ENCODE measurements at regions not wholly inside any gene's neighbourhood (a gene's known extent, or its start where the extent isn't known, plus 50 kb on each side); places are given as distances from the start of the nearest gene placed in this dataset.

DNA sequence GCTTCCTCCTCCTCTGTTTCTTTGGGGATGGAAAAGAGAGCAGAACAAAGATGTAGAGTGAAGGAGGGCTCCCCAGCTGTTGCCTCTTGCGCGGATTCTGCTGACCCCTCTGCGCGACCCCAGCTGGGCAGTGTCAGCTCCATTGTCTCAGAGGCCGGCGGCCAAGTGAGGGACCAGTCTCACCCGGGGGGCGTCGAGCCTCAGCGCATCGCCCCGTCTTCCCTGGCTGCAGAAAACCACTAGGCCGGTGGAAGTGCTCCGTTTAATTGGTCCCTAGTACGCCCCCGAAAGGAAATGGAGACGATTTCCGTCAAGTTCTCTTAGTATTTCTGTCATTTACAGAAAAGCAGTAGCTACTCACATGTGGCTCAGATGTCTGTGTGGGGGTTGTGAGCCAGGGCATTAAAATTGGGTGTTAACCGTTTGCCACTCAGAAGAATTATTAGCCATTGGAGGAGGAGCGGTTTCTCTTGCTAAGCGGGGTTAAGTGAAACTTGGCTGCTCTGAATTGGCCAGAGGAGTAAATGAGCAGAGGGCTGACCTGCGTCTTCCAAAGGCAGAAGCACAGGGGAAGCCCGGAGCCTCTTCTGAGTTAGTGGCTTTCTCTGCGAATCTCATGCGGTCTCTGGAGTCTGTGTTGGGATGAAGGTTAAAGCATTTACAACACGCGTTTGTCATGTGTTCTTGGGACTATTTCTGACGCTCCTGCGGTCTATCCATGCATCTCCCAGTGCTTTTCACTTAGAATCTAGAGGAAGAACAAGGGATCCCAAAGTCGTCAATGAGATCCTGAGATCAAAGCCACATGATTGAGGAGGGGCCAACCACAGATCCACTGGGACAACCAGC lies 132.8 kb upstream of the MYO16 start:
- H3K4me1 ChIP-seq (ENCODE audit: low read length): no peaks in the 10 kb centered on the region
- H3K4me3 ChIP-seq (ENCODE audit: low read length): no peak overlapping the region
- H3K9ac ChIP-seq (ENCODE audit: low read length): no peak overlapping the region
- no peak overlapping the region for H3K27ac ChIP-seq (ENCODE audit: low read length)
- no peaks in the 10 kb centered on the region for H3K79me2 ChIP-seq (ENCODE audit: low read length)
- no peak overlapping the region for H3K4me2 ChIP-seq (ENCODE audit: low read length)
- H4K20me1 ChIP-seq (ENCODE audit: insufficient read depth, low read length): no peaks in the 10 kb centered on the region
- H3K9me3 ChIP-seq (ENCODE audit: insufficient read depth, low read length): 0 out of 2 replicates have a peak, but pooled peaks cover 6% of the 10 kb centered on the region
- no peaks in the 10 kb centered on the region for H3K36me3 ChIP-seq (replicated peaks; ENCODE audit: low read depth, low read length)
- no peaks in the 10 kb centered on the region for H3K27me3 ChIP-seq (ENCODE audit: low read depth, low read length)
- H2AFZ ChIP-seq (ENCODE audit: low read depth, low read length): no peak overlapping the region
- TF ChIP-seq, protein P1, sequence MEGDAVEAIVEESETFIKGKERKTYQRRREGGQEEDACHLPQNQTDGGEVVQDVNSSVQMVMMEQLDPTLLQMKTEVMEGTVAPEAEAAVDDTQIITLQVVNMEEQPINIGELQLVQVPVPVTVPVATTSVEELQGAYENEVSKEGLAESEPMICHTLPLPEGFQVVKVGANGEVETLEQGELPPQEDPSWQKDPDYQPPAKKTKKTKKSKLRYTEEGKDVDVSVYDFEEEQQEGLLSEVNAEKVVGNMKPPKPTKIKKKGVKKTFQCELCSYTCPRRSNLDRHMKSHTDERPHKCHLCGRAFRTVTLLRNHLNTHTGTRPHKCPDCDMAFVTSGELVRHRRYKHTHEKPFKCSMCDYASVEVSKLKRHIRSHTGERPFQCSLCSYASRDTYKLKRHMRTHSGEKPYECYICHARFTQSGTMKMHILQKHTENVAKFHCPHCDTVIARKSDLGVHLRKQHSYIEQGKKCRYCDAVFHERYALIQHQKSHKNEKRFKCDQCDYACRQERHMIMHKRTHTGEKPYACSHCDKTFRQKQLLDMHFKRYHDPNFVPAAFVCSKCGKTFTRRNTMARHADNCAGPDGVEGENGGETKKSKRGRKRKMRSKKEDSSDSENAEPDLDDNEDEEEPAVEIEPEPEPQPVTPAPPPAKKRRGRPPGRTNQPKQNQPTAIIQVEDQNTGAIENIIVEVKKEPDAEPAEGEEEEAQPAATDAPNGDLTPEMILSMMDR (IDR thresholded peaks at IDR 0.05; ENCODE audit: low read depth, low read length): no peak
- TF ChIP-seq EZH2phosphoT487 (IDR thresholded peaks at IDR 0.05; ENCODE audit: low read depth): no peak

DNA sequence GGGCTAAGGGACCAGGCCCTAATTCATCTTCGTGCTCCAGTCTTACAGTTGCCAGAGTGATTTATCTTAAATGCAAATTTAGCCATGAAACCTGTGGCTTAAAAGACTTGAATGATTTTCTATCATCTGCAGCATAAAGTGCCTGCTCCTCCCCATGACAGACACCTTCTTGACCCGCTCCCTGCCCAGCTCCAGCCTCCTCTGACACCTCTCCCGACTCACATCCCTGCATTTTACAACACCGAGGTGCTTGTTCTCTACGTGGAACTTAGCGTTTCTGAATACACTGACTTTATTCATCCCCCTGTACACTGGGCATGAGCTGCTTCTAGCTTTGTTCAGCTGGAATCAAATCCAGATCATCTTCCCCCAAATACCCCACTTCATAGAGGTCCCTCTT lies 128.7 kb upstream of the MYO16 start:
- Histone ChIP-seq H3K9me3 (ENCODE audit: insufficient read depth, low read length) (no peaks in the 10 kb centered on the region), H3K4me2 (ENCODE audit: low read length) (no peak overlapping the region), H3K27me3 (ENCODE audit: low read depth, low read length) (no peaks in the 10 kb centered on the region), H2AFZ (ENCODE audit: low read depth, low read length) (no peak overlapping the region), H3K79me2 (ENCODE audit: low read length) (no peaks in the 10 kb centered on the region), H4K20me1 (ENCODE audit: insufficient read depth, low read length) (no peaks in the 10 kb centered on the region), H3K27ac (ENCODE audit: low read length) (no peak overlapping the region), H3K9ac (ENCODE audit: low read length) (no peak overlapping the region), H3K4me1 (ENCODE audit: low read length) (no peaks in the 10 kb centered on the region), H3K4me3 (ENCODE audit: low read length) (no peak overlapping the region), H3K36me3 (replicated peaks; ENCODE audit: low read depth, low read length) (no peaks in the 10 kb centered on the region)
- TF ChIP-seq, protein P1 (IDR thresholded peaks at IDR 0.05; ENCODE audit: low read depth, low read length): no peak
- TF ChIP-seq EZH2phosphoT487 (IDR thresholded peaks at IDR 0.05; ENCODE audit: low read depth): no peak

DNA sequence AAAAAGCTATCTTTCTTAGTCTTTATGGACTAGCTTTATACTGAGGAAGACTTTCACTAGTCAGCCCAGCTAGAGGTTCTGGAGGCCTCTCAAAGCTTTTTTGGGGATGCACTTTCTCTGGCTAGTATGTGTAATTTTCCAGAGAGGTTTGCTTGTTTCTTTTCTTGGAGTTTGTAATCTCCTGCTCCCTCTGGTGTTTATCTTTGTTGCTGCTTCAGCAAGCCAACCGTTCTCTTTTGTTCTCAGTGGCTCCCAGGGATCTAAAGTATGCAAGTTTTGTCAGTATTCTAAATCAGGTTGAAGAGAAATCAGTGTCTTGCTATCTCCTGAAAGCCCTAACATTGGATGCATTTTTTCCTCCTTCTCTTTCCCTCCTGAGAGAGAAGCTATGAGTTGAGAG lies 121.1 kb upstream of the MYO16 start:
- TF ChIP-seq, protein P1 (IDR thresholded peaks at IDR 0.05; ENCODE audit: low read depth, low read length): peak; percentile 58
- TF ChIP-seq EZH2phosphoT487 (IDR thresholded peaks at IDR 0.05; ENCODE audit: low read depth): no peak
- Histone ChIP-seq H3K36me3 (replicated peaks; ENCODE audit: low read depth, low read length) (no peaks in the 10 kb centered on the region), H3K4me1 (ENCODE audit: low read length) (no peaks in the 10 kb centered on the region), H3K27ac (ENCODE audit: low read length) (no peak overlapping the region), H3K79me2 (ENCODE audit: low read length) (no peaks in the 10 kb centered on the region), H3K9ac (ENCODE audit: low read length) (no peak overlapping the region), H3K4me3 (ENCODE audit: low read length) (no peak overlapping the region), H3K4me2 (ENCODE audit: low read length) (no peak overlapping the region), H3K27me3 (ENCODE audit: low read depth, low read length) (no peaks in the 10 kb centered on the region), H2AFZ (ENCODE audit: low read depth, low read length) (no peak overlapping the region), H3K9me3 (ENCODE audit: insufficient read depth, low read length) (no peaks in the 10 kb centered on the region), H4K20me1 (ENCODE audit: insufficient read depth, low read length) (no peaks in the 10 kb centered on the region)

DNA sequence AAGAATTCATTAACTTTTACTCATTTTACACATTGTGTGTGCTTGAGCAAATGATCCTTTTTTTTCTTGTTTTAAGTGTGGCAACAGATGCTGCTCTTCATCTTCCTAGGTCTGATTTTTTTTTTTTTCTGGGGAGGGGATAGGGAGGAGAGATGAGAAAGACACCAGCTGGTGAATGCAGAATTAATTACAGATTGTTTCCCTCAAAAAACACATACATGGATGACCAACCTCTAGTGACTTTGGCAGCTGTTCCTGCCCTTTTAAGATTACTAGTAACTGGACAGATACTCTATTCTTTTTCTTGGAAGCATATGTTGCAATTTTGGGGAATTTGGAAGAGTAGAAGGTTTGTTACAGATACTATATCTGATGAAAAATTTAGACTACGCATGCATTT lies 103.6 kb upstream of the MYO16 start:
- no peak overlapping the region for H3K4me3 ChIP-seq (ENCODE audit: low read length)
- H3K4me1 ChIP-seq (ENCODE audit: low read length): peaks cover 6% of the 10 kb centered on the region; the same call in 1 of the 2 replicates
- no peak overlapping the region for H3K9ac ChIP-seq (ENCODE audit: low read length)
- H3K79me2 ChIP-seq (ENCODE audit: low read length): no peaks in the 10 kb centered on the region
- no peak overlapping the region for H3K27ac ChIP-seq (ENCODE audit: low read length)
- no peak overlapping the region for H3K4me2 ChIP-seq (ENCODE audit: low read length)
- no peaks in the 10 kb centered on the region for H3K36me3 ChIP-seq (replicated peaks; ENCODE audit: low read depth, low read length)
- H4K20me1 ChIP-seq (ENCODE audit: insufficient read depth, low read length): no peaks in the 10 kb centered on the region
- H3K9me3 ChIP-seq (ENCODE audit: insufficient read depth, low read length): no peaks in the 10 kb centered on the region
- no peaks in the 10 kb centered on the region for H3K27me3 ChIP-seq (ENCODE audit: low read depth, low read length)
- TF ChIP-seq, protein P1 (IDR thresholded peaks at IDR 0.05; ENCODE audit: low read depth, low read length): no peak
- TF ChIP-seq EZH2phosphoT487 (IDR thresholded peaks at IDR 0.05; ENCODE audit: low read depth): no peak
- H2AFZ ChIP-seq (ENCODE audit: low read depth, low read length): no peak overlapping the region

Data from OCI-LY3 (cell line).